NCI-H128 (cell line): ENCODE measurements at regions not wholly inside any gene's neighbourhood (a gene's known extent, or its start where the extent isn't known, plus 50 kb on each side); places are given as distances from the start of the nearest gene placed in this dataset.
"Not testable (repeated sequence)": the region's sequence is repeated elsewhere in the genome, so short reads cannot be mapped to it uniquely, and the experiment has no call there.

Experiments used
- DNase-seq: peaks from one replicate; lab custom pipeline; 2025; ENCODE audit not compliant: unreplicated experiment; lab: John Stamatoyannopoulos, UW

GRCh38 chr9:31321256-31321655 lies 1063.2 kb upstream of the ACO1 start:
- no peak for DNase-seq

GRCh38 chr9:31321686-31322085 lies 1062.8 kb upstream of the ACO1 start:
- no peak for DNase-seq

GRCh38 chr9:31323726-31324444 lies 1060.6 kb upstream of the ACO1 start:
- DNase-seq, result no peak

GRCh38 chr9:31325778-31326177 lies 1058.7 kb upstream of the ACO1 start:
- no peak for DNase-seq

GRCh38 chr9:31326883-31327282 lies 1057.6 kb upstream of the ACO1 start:
- not testable (repeated sequence) for DNase-seq

- DNase-seq, result no peak
Observed at GRCh38 chr9:31334837-31335528, 1049.5 kb upstream of the ACO1 start.

GRCh38 chr9:31335529-31336234 lies 1048.8 kb upstream of the ACO1 start:
- DNase-seq, result no peak

GRCh38 chr9:31336386-31336785 lies 1048.1 kb upstream of the ACO1 start:
- DNase-seq, result no peak

GRCh38 chr9:31336841-31337240 lies 1047.6 kb upstream of the ACO1 start:
- no peak for DNase-seq

- DNase-seq, result no peak
Observed at GRCh38 chr9:31347082-31347617, 1037.3 kb upstream of the ACO1 start.

- no peak for DNase-seq
Observed at GRCh38 chr9:31355159-31355882, 1029.1 kb upstream of the ACO1 start.

- no peak for DNase-seq
Observed at GRCh38 chr9:31355965-31356364, 1028.5 kb upstream of the ACO1 start.

GRCh38 chr9:31359071-31359470 lies 1025.4 kb upstream of the ACO1 start:
- DNase-seq, result no peak

GRCh38 chr9:31364171-31364570 lies 1020.3 kb upstream of the ACO1 start:
- no peak for DNase-seq

- no peak for DNase-seq
Observed at GRCh38 chr9:31372799-31373587, 1011.5 kb upstream of the ACO1 start.

- no peak for DNase-seq
Observed at GRCh38 chr9:31377358-31377757, 1007.1 kb upstream of the ACO1 start.

- no peak for DNase-seq
Observed at GRCh38 chr9:31388660-31389059, 995.8 kb upstream of the ACO1 start.

GRCh38 chr9:31389075-31389474 lies 995.4 kb upstream of the ACO1 start:
- DNase-seq, result no peak

- no peak for DNase-seq
Observed at GRCh38 chr9:31390403-31391025, 993.9 kb upstream of the ACO1 start.

GRCh38 chr9:31393240-31393639 lies 991.2 kb upstream of the ACO1 start:
- DNase-seq, result no peak
